Right lung (tissue), 2 donors: ENCODE measurements at regions not wholly inside any gene's neighbourhood (a gene's known extent, or its start where the extent isn't known, plus 50 kb on each side); places are given as distances from the start of the nearest gene placed in this dataset.

Experiments
- DNase-seq, 2 donors: peaks; one replicate each; pipeline ENCODE4 v3.0.0-alpha.2; 2013

DNA sequence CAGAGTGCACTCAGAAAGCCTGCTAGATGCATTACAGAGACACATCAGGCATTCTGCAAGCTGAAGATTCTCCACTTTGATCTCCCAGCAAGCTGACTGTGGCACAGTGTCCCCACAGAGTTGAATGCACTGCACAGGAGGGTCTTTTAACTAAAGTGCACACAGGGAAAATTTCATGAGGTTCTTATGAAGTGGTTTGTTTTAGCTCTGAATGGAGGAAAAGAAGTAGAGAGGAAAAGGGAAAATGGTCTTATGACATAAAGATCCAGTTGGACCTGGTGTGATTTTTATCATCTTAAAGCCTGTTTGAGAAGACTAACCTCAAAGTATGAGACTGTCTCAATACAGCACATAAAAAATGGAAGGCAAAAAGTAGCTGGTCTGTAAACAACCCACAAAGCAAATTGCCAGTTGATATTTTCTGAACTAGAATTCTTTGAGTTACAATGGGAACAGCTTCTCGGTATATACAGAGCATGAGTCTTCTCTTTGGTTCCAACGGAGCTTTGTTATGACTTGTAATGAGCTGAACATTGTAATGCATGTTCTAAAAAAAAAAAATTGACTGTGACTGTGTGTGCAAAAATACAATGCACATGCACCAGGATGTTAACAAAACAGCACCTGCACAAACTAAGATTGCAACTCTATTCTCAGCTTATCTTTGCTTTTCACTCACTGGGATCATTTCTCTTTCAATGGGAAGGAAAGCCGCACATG lies 383.0 kb upstream of the ID4 start:
- DNase-seq: no peak

DNA sequence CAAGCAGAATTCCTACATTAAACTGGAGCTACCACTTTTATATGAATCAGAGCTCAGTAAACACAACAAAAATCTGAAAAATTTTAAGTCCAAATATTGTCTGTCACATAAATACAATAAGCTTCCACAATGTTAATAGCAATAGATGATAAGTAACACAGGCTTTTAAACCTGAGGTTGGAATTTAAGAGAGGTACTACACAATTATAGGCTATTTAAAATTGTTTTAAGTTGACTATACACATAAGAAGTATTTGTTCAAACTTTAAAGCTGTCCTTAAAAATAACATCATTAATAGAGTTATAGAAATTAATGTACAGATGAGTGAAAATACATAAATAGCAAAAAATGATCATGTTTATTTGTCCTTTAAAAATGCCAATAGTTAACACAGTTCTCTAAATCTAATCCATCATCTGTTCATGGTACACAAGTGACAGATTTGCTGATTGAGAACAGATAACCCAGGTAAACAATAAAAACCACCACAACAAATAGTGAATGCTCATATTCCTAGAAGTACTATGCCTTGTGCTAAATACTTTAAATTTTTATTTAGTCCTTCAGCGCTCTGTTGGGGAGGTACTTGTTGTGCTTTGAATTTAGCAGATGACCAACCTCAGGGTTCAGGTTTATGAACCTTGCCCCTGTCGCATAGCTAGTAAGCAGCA lies 382.3 kb upstream of the ID4 start:
- no peak for DNase-seq

DNA sequence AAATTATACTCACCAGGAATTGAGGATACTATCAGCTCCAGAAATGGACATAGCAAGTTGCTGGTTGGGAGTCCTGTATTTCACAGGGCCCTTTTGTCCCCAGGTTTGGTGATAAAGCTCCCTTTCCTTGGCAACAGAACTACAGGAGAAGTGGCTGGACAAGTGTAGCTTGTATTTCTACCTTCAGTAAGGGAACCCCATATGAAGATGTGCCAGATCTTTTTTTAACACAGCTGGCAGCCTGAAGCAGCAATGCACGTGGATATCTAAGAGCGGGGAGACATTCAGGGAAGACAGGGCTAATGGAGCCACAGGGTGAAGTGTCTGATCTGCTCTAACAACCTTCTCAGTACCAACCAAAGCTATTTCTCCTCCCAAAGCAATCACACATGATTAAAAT lies 373.9 kb upstream of the ID4 start:
- no peak for DNase-seq

DNA sequence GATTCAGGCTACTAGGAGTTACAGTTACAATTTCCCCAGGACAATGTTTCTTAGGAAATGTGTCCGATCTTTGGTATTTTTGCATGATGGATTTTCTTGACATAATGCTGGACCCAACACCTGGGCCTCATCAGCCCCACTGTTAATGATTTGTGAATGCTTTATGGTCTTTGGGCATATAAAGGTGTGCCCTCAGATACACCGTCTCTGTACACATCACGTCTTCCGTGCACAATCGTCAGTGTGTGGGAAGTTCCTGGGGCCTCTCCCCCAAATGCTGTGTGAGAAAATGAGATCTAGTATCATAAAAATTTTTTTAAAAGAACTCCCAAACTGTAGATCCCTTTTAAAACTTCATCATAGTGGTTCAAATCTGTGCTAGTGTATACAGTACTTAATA lies 373.2 kb upstream of the ID4 start:
- no peak for DNase-seq

DNA sequence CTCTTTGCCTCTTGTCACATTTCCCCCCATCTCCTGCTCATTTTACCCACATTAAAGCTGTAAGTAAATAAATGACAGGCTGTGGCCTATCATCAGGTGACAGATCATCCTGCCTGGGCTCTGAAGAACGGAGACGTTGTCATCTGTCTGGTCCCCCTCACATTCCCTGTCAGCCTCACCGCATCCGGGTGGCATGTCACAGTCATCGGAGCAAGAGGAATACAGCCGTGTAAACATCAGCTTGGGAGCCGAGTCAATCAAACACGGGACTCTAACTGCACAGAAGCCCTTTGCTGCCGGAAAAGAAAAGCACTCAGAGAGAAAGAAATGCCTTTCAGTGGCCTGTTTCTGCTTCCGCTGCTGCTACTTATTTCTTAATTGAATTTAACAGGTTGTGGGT lies 371.9 kb upstream of the ID4 start:
- no peak for DNase-seq

DNA sequence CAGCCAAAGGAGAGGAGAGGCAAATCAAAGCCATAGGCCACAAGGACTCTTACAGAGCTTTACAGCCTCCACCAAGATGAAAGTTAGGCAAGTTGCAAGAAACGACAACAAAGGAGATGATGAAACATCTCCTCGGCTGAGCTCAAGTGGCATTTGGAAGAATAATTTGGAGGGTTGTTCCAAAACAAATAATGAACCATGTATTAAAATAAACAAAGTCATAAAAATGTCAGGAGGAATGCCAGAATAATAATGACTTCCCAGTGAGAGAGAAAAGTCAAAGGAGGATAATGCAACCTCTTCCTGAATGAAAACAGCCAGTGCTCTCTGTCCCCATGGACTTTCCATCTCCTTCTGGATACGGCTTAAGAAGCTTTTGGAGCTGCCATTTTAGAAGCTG lies 371.4 kb upstream of the ID4 start:
- DNase-seq: peak; percentile 46 to 58

DNA sequence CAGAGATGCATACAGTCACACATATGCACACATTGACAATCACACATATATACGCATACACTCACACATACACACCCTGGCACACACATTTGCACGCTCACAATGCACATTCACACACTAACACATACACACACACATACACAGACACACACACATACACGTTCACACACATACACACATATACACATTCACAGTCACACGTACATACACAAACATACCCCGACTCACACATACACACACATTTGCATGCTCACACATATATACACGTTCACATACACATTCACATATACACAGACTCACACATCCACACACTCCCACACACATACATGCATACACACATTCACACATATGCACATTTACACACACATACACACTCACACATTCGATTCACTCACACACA lies 366.8 kb upstream of the ID4 start:
- no peak for DNase-seq

DNA sequence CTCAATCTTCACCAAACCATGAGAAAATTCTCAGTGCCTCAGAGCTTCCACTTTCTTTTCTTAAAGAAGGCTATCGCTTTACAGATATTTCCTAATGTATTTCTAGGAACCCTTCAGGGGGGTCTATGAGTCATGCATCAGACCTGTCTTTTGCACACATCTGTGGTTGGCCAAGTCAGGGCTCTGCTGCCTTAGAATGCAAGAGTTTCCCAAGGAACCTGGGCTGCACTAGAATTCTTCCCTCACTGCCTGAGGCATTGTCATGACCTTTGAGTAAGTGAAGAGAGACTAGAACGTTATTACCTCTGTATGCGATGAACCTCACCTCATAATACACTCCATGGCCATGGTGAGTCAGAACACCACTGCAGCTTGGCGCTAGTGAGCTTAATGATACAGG lies 365.0 kb upstream of the ID4 start:
- no peak for DNase-seq

DNA sequence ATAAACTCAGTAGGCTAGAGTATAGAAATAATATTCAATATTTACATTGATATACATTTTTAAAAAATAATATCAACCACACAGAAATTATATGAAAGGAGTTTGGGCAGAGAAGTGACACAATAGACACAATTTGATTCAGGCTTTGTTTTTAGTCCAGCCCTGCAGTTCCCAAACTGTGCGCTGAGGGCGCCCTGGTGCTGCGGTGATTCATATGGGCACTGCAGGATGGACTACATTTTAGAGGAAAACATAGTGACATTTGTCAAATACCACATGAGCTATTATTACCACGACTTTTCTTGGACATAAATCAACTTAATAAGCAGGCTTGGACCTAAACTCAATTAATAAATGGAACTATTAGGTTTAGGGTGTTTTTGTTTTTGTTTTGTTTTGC lies 364.3 kb upstream of the ID4 start:
- DNase-seq: no peak

DNA sequence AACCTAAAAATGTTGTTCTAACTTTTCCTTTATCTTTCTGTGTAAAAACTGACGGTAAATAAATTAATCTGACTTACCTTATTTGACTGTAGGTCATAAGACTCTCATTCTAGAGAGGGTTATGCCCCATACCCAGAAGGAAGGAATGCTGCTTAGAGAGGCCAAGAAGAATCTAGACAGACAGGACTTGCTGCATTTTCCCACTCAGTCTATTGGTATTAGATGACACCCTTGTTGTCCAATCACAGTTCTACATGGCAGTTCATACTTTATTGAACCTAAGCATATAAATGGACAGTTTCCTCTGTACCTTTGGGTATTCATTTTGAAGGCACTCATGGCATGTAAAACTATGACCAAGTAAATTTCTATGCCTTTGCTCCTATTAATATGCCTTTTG lies 359.6 kb upstream of the ID4 start:
- DNase-seq: no peak

DNA sequence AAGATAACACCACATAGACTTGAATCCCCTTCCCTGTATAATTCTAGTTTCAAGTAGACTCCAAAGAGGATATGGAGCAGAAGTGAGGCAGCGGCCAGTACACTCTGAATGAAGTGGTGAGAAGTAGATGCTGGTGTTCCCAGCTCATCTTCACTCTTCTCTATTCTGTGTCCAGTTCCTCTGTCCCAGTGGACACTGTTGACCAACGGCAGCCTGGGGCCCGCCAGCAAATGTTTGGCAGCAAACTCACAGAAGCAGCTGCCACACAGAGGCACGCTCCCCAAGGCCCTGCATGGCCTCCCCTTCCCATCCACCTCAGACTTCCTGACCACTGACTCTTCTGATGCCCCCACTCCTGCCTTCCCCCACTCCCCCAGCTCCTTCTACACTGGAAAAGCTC lies 358.9 kb upstream of the ID4 start:
- no peak for DNase-seq

DNA sequence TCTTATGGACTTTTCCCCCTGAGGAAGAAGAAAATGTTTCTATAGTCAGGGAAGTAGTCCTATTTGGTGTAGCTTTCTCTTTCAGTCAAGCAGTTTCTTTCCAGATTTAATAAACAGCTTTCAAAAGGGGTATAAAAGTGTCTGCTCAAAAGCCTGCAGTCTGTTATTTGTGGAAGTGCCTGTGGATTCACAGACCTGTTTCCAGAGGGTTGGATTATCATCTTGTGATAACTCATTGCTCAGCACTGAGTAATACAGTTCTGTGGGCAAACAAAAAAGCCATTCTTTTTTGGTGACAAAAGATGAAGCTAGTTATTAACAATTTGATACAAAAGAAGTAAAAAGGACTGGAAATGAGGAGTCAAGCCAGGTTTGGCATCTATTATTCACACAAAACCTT lies 358.2 kb upstream of the ID4 start:
- no peak for DNase-seq

DNA sequence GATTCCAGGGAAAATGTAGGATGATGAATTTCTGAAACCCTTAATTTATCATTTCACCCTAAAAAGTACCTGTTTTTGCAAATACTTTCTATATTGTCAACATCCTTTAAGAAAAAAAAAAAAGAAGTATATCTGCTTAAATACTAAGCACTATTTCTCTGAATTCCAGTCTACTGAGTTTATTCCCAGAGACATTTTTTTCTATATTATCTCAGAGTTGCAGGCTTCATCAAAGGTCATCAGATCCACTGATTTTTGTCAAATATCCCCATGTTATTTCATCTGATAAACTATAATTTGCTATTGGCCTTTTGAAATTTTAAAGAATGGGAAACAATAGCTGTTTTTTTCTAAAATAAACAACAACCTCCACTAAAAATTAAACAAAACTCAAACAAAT lies 357.6 kb upstream of the ID4 start:
- no peak for DNase-seq

DNA sequence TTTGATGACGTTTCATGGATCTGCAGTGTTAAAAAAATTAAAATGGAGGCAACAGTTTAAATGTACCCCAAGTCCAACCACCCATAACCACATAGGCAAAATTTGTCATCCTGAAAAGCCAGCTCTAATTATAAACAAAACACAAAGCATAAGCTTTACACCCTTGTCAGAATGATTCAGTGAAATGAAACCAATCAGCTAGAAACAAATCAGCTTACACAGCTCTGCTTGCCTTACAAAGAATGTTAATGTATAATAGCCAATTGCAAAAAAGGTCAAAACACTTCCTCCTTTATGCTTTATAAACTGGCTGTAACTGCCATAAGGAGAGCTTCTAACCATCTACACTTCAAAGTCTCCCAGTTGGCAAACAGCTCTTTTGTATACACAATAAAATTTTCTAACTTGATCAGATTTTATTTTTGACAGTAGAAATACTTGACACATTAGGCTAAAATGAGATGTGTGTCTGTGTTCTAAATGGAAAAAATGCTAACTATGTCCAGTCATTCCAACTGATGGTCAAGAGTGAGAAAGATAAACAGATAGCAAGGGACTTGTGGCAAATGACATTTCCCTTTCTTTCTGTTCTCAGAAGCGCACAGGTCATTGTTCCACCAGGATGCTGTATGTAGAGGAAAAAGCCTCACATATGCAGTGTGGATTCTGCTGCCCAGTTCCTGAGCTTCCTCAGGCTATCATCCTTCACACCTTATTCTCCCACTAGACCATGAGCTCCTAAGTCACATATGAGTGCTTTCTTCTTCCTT lies 344.3 kb upstream of the ID4 start:
- no peak for DNase-seq

DNA sequence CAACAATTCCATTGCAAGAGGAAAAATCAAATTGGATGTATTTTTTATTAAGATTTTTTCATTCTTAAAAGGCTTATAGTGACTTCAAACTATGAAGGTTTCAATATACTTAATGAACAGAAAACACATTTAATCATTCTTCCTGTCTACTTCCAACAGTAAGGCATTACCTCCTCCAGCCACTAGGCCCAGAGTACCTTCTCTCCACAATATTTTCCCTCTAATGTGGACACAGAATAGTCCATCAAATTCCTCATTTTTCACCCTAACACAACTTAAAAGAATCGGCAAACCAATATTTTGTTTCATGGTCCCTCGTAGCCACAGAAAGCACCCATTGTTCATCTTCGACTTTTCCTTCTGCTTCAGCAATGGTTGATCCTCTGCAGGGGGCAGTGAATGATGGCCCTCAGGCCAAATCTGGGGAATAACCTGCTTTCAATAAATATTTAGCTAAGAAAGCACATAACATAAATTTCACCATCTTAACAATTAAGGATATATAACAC lies 335.4 kb upstream of the ID4 start:
- no peak for DNase-seq

DNA sequence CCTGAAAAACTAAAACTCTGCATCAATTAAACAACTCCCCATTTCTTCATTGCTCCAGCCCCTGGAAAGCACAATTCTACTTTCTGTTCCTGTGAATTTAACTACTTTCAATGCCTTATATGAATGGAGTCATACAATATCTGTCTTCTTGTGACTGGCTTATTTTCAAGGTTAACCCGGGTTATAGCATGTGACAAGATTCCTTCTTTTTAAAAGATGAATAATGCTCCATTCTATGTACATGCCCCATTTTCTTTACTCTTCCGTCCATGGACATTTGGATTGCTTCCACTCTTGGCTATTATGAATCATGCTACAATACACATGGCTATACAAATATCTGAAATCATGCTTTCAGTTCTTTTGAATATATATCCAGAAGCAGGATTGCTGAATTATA lies 334.9 kb upstream of the ID4 start:
- DNase-seq: no peak

DNA sequence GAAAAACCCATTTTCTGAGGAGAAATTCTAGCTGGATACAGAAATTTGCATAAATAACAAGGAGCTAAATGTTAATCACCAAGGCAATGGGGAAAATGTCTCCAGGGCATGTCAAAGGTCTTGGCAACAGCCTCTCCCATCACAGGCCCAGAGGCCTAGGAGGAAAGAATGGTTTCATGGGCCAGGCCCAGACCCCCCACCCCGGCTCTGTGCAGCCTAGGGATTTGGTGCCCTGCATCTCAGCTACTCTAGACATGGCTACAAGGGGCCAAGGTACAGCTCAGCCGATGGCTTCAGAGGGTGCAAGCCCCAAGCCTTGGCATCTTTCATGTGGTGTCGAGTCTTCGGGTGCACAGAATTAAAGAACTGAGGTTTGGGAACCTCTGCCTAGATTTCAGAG lies 321.2 kb upstream of the ID4 start:
- DNase-seq: no peak

DNA sequence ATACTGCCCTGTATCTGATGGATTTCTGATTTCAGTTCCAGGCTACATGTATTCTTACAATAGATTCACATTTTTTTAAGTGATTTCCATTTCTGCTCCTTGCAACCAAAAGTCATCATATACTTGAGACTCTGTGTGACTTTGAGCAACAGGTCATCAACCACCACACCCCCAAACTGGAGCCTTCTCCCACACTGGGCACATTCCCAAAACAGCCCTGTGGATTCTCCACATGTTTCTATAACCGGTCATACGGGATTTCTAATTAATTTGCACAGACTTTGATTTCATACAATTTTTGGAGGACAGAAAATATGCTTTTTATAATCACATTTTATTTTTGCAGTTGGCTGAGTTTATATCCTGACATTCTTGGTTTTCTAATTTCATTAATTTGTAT lies 317.2 kb upstream of the ID4 start:
- no peak for DNase-seq

DNA sequence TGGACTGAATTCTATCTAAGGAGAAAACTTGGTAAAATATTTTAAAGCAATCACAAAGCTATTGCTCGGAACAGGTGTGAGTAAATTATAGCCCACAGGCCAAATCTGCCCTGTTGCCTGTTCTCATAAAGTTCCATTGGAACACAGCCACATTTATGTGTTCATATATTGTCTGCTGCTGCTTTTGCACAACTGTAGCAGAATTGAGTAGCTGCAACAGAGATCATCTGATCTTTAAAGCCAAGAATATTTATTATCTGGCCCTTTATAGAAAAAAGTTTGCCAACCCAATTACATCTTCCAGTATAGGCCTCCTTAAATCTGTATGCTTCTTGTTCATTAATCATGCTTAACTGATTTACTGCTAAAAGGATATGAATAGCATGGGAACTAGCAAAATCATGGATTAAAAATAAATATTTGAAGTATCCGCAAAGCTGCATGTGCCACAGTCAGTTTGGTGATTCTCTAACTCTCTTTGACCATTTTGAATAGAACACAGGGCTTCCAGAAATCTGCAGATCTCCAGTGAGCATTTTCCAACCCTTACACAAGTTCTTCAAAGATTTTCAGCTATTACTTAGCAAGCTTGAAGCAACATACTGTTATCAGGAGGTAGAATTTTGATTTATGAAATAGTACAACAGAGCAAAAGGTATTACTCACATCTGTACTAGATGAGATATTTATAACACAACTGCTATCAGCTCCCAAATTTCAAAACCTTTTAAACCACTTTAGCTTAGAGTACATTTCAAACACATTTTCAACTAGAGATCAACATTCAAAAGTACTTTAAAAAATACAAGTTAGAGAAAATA lies 312.6 kb upstream of the ID4 start:
- peak in 1 of 2 donors; percentile 9 for DNase-seq

DNA sequence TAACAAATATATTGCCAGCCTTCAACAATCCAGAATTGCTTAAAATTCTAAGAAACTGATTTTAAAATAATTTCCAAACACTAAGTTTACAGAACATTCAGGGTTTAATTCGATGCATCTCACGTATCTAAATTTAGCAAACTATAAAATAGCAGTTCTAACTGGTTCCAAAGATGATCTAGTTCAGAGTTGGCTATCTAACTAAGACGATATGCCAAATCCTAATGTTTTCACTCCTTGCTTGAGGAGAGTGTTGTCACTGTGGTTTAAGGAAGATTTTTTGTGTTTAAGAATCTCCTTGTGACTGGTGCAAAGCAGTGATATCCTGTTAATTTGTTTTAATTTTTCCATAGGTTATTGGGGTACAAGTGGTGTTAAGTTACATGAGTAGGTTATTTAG lies 311.5 kb upstream of the ID4 start:
- no peak for DNase-seq

DNA sequence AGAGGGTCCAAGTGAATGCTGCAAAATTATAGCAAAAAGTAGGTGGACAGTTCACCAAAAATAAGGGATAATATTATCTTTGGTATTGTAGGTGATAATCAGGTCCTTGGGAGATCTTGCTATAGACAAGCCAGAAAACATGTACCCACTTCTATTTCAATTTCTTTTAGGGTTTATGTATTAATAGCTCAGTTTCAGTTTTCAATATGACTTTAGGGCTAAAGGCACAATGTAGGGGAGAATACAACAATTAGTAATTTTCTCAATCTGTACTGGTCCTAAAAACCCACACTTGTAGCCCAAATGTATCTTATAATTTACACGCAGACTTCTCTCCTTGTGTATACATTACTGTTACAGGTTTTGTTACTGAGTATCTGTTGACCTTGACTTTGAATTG lies 307.0 kb upstream of the ID4 start:
- no peak for DNase-seq

DNA sequence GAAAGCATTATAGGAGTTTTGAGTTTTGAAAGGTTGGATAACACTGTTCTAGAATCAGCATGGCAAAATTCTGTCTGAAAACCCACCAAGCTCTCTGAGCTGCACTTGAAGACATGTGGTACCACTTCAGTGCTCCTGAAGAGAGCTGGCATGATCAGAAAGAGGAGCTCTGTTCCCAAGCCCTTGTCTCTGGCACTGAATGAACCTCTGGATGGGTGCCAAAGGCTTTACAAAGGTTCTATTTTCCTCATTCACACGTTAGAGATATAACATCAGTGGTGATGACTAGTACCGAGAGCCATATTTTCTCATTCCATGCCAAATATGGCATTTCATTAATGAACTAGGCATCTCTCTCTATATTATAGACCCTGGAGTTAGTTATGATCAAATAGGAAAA lies 301.8 kb upstream of the ID4 start:
- DNase-seq: no peak
